IMR-90 (cell line): ENCODE measurements at regions not wholly inside any gene's neighbourhood (a gene's known extent, or its start where the extent isn't known, plus 50 kb on each side); places are given as distances from the start of the nearest gene placed in this dataset.
A peak's percentile ranks its signal among the peaks of the same experiment; 100 is the strongest.

Experiments used
- ATAC-seq: fragments of 200-7000 bp; cut with Tn5 transposase; 2 replicates; pipeline ENCODE4 v1.9.1; 2020; ENCODE audit warnings: low read depth, mild to moderate bottlenecking, moderate library complexity
- BruUV-seq: library from RNA; stranded (reverse); fragments of 400-500 nt; replicated peaks from 2 replicates; lab custom pipeline; 2021; lab: Mats Ljungman, UMichigan
- CTCF ChIA-PET: fragments of 300-600 bp; formaldehyde crosslinking; extraction: SDS; loops from one replicate; lab custom pipeline; 2021; ENCODE audit warnings: antibody characterized with exemption; lab: Yijun Ruan, JAX
- POLR2A ChIA-PET: fragments of 300-600 bp; sonication (Branson Sonifier 250); formaldehyde crosslinking; loops from one replicate; lab custom pipeline; 2022; ENCODE audit warnings: antibody characterized with exemption; ENCODE audit not compliant: unreplicated experiment; lab: Charles Lee
- DNase-seq: peaks from one replicate; pipeline ENCODE4 v3.0.0; 2013
- H2AFZ ChIP-seq: replicated peaks from 2 replicates; pipeline ENCODE3; 2013; ENCODE audit warnings: low read length, mild to moderate bottlenecking; ENCODE audit not compliant: poor library complexity
- H2AK5ac ChIP-seq: 2 replicates; pipeline ENCODE4 v1.6.1; 2013; ENCODE audit warnings: low read depth, low read length, inconsistent platforms
- H2AK9ac ChIP-seq: replicated peaks from 2 replicates; pipeline ENCODE3; 2013; ENCODE audit warnings: mild to moderate bottlenecking, low read depth, low read length, moderate library complexity; ENCODE audit not compliant: poor library complexity
- H2BK120ac ChIP-seq: 2 replicates; pipeline ENCODE4 v1.6.1; 2013; ENCODE audit warnings: low read depth, low read length, inconsistent platforms
- H2BK15ac ChIP-seq: 3 replicates; pipeline ENCODE4 v1.6.1; 2013; ENCODE audit warnings: low read depth, low read length, inconsistent platforms
- H2BK20ac ChIP-seq: 2 replicates; pipeline ENCODE4 v1.6.1; 2013; ENCODE audit warnings: low read depth, mild to moderate bottlenecking, inconsistent platforms, low read length, moderate library complexity
- H2BK5ac ChIP-seq: 2 replicates; pipeline ENCODE4 v1.6.1; 2013; ENCODE audit warnings: mild to moderate bottlenecking, low read depth, low read length, inconsistent platforms; ENCODE audit not compliant: poor library complexity, severe bottlenecking
- H3K14ac ChIP-seq: replicated peaks from 2 replicates; pipeline ENCODE4 v1.6.1; 2013; ENCODE audit warnings: low read depth, low read length, inconsistent platforms
- H3K18ac ChIP-seq: 2 replicates; pipeline ENCODE4 v1.6.1; 2013; ENCODE audit warnings: low read depth, low read length, control low read depth
- H3K23ac ChIP-seq: 2 replicates; pipeline ENCODE4 v1.6.1; 2013; ENCODE audit warnings: low read depth, low read length, inconsistent platforms
- H3K27ac ChIP-seq: 2 replicates; pipeline ENCODE4 v1.5.1; 2013; ENCODE audit warnings: mild to moderate bottlenecking, control low read depth, low read length; ENCODE audit not compliant: insufficient read depth
- H3K27me3 ChIP-seq: 2 replicates; pipeline ENCODE4 v1.6.1; 2013; ENCODE audit warnings: low read length; ENCODE audit not compliant: control insufficient read depth, insufficient read depth
- H3K36me3 ChIP-seq: 2 replicates; pipeline ENCODE4 v1.6.1; 2013; ENCODE audit warnings: low read length, mixed read lengths; ENCODE audit not compliant: control insufficient read depth, insufficient read depth
- H3K4ac ChIP-seq: 2 replicates; pipeline ENCODE4 v1.6.1; 2013; ENCODE audit warnings: low read depth, low read length, inconsistent platforms
- H3K4me1 ChIP-seq: 2 replicates; pipeline ENCODE4 v1.6.1; 2013; ENCODE audit warnings: low read length, mixed read lengths; ENCODE audit not compliant: control insufficient read depth, insufficient read depth
- H3K4me2 ChIP-seq: 2 replicates; pipeline ENCODE4 v1.6.1; 2013; ENCODE audit warnings: low read depth, mild to moderate bottlenecking, control low read depth, low read length, moderate library complexity
- H3K4me3 ChIP-seq: 2 replicates; pipeline ENCODE4 v1.5.1; 2013; ENCODE audit warnings: low read depth, mild to moderate bottlenecking, control low read depth, low read length, moderate library complexity; ENCODE audit not compliant: insufficient read depth
- H3K56ac ChIP-seq: 2 replicates; pipeline ENCODE4 v1.6.1; 2013; ENCODE audit warnings: low read length, inconsistent platforms; ENCODE audit not compliant: insufficient read depth; ENCODE audit errors: extremely low read depth
- H3K79me1 ChIP-seq, 2 experiments: 2 replicates each; pipeline ENCODE4 v1.6.1; 2013; ENCODE audit warnings: low read length in 2 of 2, inconsistent platforms in 1 of 2, low read depth in 1 of 2
- H3K9ac ChIP-seq: 2 replicates; pipeline ENCODE4 v1.6.1; 2013; ENCODE audit warnings: low read depth, low read length, control low read depth
- H3K9me1 ChIP-seq: 2 replicates; pipeline ENCODE4 v1.6.1; 2013; ENCODE audit warnings: low read length, inconsistent platforms; ENCODE audit not compliant: insufficient read depth
- H3K9me3 ChIP-seq: 2 replicates; pipeline ENCODE4 v1.6.1; 2013; ENCODE audit warnings: low read length; ENCODE audit not compliant: control insufficient read depth, insufficient read depth
- H4K20me1 ChIP-seq: 2 replicates; pipeline ENCODE4 v1.6.1; 2013; ENCODE audit warnings: low read length, inconsistent platforms; ENCODE audit not compliant: insufficient read depth
- H4K5ac ChIP-seq: 2 replicates; pipeline ENCODE4 v1.6.1; 2013; ENCODE audit warnings: mild to moderate bottlenecking, low read depth, low read length, control low read depth
- H4K8ac ChIP-seq, 2 experiments: 2 replicates each; pipeline ENCODE4 v1.6.1; 2013; ENCODE audit warnings: low read depth in 2 of 2, low read length in 2 of 2, control low read depth in 1 of 2, inconsistent platforms in 1 of 2
- H4K91ac ChIP-seq: 2 replicates; pipeline ENCODE4 v1.6.1; 2013; ENCODE audit warnings: low read depth, low read length, inconsistent platforms; ENCODE audit not compliant: insufficient read depth
- BHLHE40 ChIP-seq: fragments of 150-350 bp; IDR thresholded peaks from 2 replicates; pipeline ENCODE4 v1.6.1; 2016; ENCODE audit warnings: mild to moderate bottlenecking, low read depth, low read length
- CEBPB ChIP-seq: IDR thresholded peaks from 2 replicates; pipeline ENCODE4 v1.6.1; 2012; ENCODE audit warnings: low read depth, low read length, improper control_type of control experiment
- CHD1 ChIP-seq: IDR thresholded peaks from 2 replicates; pipeline ENCODE4 v1.6.1; 2012; ENCODE audit warnings: low read depth, low read length, improper control_type of control experiment
- CTCF ChIP-seq: conservative IDR thresholded peaks from 2 replicates; pipeline ENCODE4 v1.5.1; 2012; ENCODE audit warnings: mild to moderate bottlenecking, low read depth, low read length, improper control_type of control experiment
- FOS ChIP-seq: fragments of 150-350 bp; IDR thresholded peaks from 2 replicates; pipeline ENCODE4 v1.6.1; 2016; ENCODE audit warnings: low read depth, low read length
- MAFK ChIP-seq: IDR thresholded peaks from 2 replicates; pipeline ENCODE4 v1.6.1; 2012; ENCODE audit warnings: low read depth, low read length, improper control_type of control experiment
- MAZ ChIP-seq: IDR thresholded peaks from 2 replicates; pipeline ENCODE4 v1.6.1; 2012; ENCODE audit warnings: low read depth, mild to moderate bottlenecking, low read length, improper control_type of control experiment, moderate library complexity, borderline replicate concordance
- MXI1 ChIP-seq: IDR thresholded peaks from 2 replicates; pipeline ENCODE4 v1.6.1; 2012; ENCODE audit warnings: low read depth, mild to moderate bottlenecking, low read length, moderate library complexity, borderline replicate concordance
- NFE2L2 ChIP-seq: fragments of 150-350 bp; IDR thresholded peaks from 2 replicates; pipeline ENCODE4 v1.6.1; 2016; ENCODE audit warnings: low read depth, mild to moderate bottlenecking, low read length
- POLR2A ChIP-seq: IDR thresholded peaks from 2 replicates; pipeline ENCODE4 v1.6.1; 2012; ENCODE audit warnings: mild to moderate bottlenecking, low read depth, low read length
- RAD21 ChIP-seq: IDR thresholded peaks from 2 replicates; pipeline ENCODE4 v1.6.1; 2012; ENCODE audit warnings: low read length, improper control_type of control experiment
- RCOR1 ChIP-seq: IDR thresholded peaks from 2 replicates; pipeline ENCODE4 v1.6.1; 2012; ENCODE audit warnings: mild to moderate bottlenecking, low read length, improper control_type of control experiment; ENCODE audit not compliant: insufficient replicate concordance
- SMC3 ChIP-seq: fragments of 150-350 bp; IDR thresholded peaks from 2 replicates; pipeline ENCODE4 v1.6.1; 2016; ENCODE audit warnings: low read depth, mild to moderate bottlenecking, antibody characterized with exemption, low read length, moderate library complexity
- WGBS, 2 experiments: methylation state at CpG; one replicate each; pipeline versions ENCODE4 v1.1.5 to v1.1.7; 2013; ENCODE audit warnings: missing lambda C conversion rate in 2 of 2; ENCODE audit not compliant: insufficient read length in 1 of 2; ENCODE audit errors: extremely low coverage in 2 of 2; 5-methylcytosine and 5-hydroxymethylcytosine counted together
- dilution Hi-C: fragments of 300-500 bp; cut with HindIII; formaldehyde crosslinking; loops from one replicate; pipeline ENCODE4 v1.14.3; 2018; ENCODE audit warnings: low sequenced_read_pairs; ENCODE audit not compliant: unreplicated experiment
- in situ Hi-C: fragments of 300-500 bp; cut with MboI; formaldehyde crosslinking; loops from 3 replicates; pipeline ENCODE4 v1.14.3; 2019; ENCODE audit warnings: low sequenced_read_pairs, inconsistent platforms, mixed read lengths
- intact Hi-C: fragments of 100-400 bp; cut with micrococcal nuclease; formaldehyde crosslinking; loops from 2 replicates; pipeline ENCODE4 v1.10.0; 2022
- TF ChIP-seq, protein P1 (sequence below): fragments of 150-350 bp; IDR thresholded peaks from 2 replicates; pipeline ENCODE4 v1.6.1; 2017; ENCODE audit warnings: mild to moderate bottlenecking, antibody characterized with exemption, low read length, low read depth
- TF ChIP-seq, protein P2 (sequence below): fragments of 150-350 bp; IDR thresholded peaks from 2 replicates; pipeline ENCODE4 v1.6.1; 2016; ENCODE audit warnings: low read depth, mild to moderate bottlenecking, low read length, moderate library complexity, borderline replicate concordance

GRCh38 chr18:29146068-29146467 lies 969.1 kb upstream of the CDH2 start:
- H2AFZ ChIP-seq: no peak overlapping the region
- no peaks in the 10 kb centered on the region for H3K27me3 ChIP-seq
- ATAC-seq (peak; percentile 34; the same call in 1 of the 2 replicates), DNase-seq (no peak)
- H3K9me3 ChIP-seq: no peaks in the 10 kb centered on the region
- H4K5ac ChIP-seq: no peak overlapping the region
- no peak overlapping the region for H2BK5ac ChIP-seq
- H3K18ac ChIP-seq: no peak overlapping the region
- no peak overlapping the region for H2AK5ac ChIP-seq
- dilution Hi-C loops (no loop called here), in situ Hi-C loops (no loop called here), intact Hi-C loops (loop anchor here (10.0 kb wide), 1 partner anchor 1541 kb away; no protein-coding TSS in a partner anchor)
- H3K9me1 ChIP-seq: no peaks in the 10 kb centered on the region
- no CpG with 5 or more reads among the region's 4 CpGs for WGBS, 2 experiments
- no peak overlapping the region for H3K14ac ChIP-seq
- no peak overlapping the region for H3K23ac ChIP-seq
- no peak overlapping the region for H2BK120ac ChIP-seq
- H3K4me1 ChIP-seq: no peaks in the 10 kb centered on the region
- H3K9ac ChIP-seq: no peak overlapping the region
- no peak overlapping the region for H4K8ac ChIP-seq
- H2AK9ac ChIP-seq: no peak overlapping the region
- POLR2A ChIA-PET: no interaction called here
- H2BK15ac ChIP-seq: no peak overlapping the region
- H3K56ac ChIP-seq: no peak overlapping the region
- no peaks in the 10 kb centered on the region for H4K20me1 ChIP-seq
- H3K36me3 ChIP-seq: no peaks in the 10 kb centered on the region
- CTCF ChIA-PET: interaction anchor here (0.9 kb wide), 1 partner anchor 84 kb away, joined by 3 read pairs; no protein-coding TSS in a partner anchor
- H3K27ac ChIP-seq: no peak overlapping the region
- H4K91ac ChIP-seq: no peak overlapping the region
- H3K4me2 ChIP-seq: no peak overlapping the region
- H2BK20ac ChIP-seq: no peak overlapping the region
- no peaks in the 10 kb centered on the region for H3K79me1 ChIP-seq
- TF ChIP-seq RAD21 (no peak), POLR2A (no peak), SMC3 (no peak), NFE2L2 (no peak), MAFK (no peak), RCOR1 (no peak), BHLHE40 (no peak), FOS (no peak), CTCF (no peak), CHD1 (no peak), MXI1 (no peak), MAZ (no peak), CEBPB (no peak)
- TF ChIP-seq, protein P1, sequence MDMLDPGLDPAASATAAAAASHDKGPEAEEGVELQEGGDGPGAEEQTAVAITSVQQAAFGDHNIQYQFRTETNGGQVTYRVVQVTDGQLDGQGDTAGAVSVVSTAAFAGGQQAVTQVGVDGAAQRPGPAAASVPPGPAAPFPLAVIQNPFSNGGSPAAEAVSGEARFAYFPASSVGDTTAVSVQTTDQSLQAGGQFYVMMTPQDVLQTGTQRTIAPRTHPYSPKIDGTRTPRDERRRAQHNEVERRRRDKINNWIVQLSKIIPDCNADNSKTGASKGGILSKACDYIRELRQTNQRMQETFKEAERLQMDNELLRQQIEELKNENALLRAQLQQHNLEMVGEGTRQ: no peak
- TF ChIP-seq, protein P2, sequence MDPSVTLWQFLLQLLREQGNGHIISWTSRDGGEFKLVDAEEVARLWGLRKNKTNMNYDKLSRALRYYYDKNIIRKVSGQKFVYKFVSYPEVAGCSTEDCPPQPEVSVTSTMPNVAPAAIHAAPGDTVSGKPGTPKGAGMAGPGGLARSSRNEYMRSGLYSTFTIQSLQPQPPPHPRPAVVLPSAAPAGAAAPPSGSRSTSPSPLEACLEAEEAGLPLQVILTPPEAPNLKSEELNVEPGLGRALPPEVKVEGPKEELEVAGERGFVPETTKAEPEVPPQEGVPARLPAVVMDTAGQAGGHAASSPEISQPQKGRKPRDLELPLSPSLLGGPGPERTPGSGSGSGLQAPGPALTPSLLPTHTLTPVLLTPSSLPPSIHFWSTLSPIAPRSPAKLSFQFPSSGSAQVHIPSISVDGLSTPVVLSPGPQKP: no peak
- no peak overlapping the region for H3K4ac ChIP-seq
- H3K4me3 ChIP-seq: no peak overlapping the region
- no TSS peak for BruUV-seq
